ENCODE measurements at regions not wholly inside any gene's neighbourhood (a gene's known extent, or its start where the extent isn't known, plus 50 kb on each side); places are given as distances from the start of the nearest gene placed in this dataset.
"Not testable (repeated sequence)": the region's sequence is repeated elsewhere in the genome, so short reads cannot be mapped to it uniquely, and the experiment has no call there.

DNA sequence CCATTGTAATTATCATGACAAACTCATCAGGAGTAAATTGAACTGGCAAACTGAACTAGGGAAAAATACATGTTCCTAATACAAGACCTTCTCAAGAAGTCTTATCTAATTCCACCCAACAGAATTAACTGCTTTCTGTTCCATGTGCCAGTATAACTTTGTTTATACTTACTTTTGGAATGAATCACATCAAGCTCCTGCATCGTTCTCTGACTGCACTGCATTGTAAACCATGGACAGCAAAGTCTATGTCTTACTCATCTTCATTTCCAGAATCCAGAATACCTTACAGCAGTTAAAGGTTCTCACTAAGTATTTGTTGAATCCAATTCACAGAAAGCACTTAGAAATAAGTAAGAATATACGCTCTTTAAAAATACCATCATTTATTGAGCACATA lies 102.8 kb downstream of the PLK2 start:
- DNase-seq: no peak

DNA sequence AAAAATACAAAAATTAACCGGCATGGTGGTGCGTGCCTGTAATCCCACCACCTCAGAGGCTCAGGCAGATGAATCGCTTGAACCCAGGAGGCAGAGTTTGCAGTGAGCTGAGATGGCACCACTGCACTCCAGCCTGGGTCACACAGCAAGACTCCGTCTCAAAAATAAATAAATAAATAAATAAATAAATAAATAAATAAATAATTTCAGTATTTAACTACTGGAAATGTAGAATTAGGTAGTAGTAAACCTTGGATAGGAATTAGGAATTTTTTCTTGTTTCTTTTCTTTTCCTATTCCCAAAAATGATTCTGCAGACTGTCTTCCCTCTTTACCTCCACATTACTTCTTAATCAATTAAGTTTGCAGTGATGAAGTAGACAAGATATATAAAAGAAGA lies 103.2 kb downstream of the PLK2 start:
- no peak for DNase-seq

DNA sequence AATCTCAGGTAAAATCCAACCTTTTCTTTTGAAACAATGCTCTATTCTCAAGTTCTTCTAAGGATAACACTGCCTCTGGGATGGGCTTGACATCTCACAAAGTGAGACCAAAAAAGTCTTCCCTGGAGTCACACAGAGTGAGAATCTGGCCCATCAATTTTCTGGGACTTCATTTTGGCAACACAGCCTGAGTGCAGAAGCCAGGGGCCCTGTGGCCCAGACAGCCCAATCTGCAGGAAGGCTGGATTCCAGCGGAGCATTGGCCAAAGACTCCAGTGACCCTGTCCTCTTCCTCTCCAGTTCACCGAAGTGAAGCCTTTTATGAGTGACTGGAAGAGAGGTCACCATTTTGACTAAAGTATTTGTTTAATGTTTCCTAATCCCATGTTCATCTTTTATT lies 105.1 kb downstream of the PLK2 start:
- no peak for DNase-seq

DNA sequence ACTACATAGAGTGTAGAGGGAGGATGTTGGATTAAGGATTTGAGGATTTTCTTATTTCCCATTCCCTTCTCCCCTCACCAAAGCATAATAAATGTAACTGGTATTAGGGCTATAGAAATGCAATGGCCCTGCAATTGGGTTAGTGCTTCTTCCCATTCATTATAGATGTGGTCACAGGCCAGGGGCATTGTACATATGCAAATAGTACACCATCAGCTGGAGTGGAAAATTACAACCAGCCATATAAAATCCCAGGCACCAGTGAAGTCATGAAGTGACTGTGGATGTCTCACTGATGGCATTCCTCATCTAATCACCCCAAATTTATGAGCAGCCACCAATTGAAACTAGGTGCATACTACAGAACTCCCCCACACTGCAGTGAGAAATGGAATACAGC lies 105.9 kb downstream of the PLK2 start:
- DNase-seq: no peak

DNA sequence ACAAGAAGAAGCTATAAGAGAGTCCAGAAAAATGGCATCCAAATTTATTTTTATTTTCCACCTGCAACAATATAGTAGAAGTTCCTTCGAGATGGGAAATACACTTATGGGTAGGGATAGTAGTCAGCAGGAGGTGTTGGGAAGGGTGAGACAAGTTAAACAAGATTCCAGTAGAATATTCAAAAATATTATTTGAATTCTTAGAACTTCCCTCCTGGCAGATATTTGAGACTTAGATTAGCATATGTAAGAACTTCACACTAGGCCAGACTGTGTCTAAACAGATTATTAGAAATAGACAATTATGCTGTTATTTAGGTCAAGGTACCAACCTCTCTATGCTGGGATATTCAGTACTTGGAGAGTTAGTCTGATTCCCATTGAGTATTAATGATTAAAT lies 108.7 kb downstream of the PLK2 start:
- DNase-seq: no peak

DNA sequence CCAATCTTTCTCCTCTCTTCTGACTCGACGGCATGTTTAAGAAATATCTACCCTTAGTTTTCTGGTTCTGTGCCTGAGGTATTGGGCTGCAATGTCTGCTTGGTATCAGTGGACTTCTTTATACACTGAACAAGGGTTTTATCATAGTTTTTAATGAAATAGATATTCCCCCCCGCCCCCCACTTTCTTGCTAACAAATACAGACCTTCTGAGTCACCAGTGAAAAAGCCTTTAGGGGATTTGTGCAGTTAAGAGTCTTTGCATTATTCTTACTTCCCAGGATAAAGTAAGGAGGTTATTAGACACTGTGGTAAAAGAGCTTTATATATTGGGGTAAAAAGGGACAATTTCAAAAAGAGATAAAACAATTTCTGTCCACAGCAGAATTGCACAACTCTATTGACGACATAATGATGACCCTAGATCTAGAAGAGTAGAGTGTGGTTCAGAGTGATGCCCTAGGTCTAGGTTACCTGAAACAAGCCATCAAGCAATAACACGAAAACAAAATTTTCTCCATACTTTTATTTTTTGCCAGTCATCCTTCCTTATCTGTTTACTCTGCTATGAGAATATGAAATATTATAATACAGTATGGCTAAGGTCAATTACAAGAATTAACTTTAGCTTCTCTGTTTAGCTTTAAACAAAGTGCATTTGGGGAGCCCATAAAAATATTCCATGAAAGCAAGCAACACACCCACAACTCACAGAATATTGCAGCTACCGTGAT lies 110.7 kb downstream of the PLK2 start:
- DNase-seq: no peak

DNA sequence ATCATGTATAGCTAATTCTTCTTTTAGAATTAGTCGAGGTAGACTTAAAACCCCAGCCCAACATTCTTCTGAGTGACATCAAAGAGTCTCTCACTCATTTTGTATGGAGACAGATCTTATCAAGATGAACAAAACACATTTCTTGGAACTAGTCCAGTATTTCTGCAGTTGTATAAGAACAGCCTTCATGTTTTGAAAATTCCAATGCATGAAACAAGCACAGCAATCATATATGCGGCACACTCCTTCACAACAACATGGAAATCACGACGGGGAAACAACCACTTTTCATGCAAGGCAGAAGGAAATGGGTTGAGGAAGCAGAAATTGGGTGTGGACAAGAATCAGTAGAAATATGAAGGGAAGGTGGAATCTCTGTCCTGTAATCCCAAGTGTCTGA lies 113.8 kb downstream of the PLK2 start:
- DNase-seq: no peak

DNA sequence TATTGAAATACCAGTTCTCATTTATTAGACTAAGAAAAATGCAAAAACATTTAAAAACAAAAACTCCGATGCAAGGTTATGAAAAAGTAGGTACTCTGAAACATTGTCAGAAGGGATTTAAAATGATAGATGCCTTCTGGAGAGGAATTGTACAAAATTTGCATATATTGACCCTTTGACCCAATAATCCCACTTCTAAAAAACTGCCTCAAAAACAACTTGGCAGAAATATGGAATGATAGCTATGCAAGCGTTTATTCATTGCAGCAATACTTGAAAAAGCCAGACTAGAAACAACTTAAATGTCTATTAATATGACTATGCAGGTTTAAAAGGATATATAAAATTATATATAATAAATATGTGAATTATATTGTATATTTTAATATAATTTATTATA lies 118.4 kb downstream of the PLK2 start:
- no peak for DNase-seq

DNA sequence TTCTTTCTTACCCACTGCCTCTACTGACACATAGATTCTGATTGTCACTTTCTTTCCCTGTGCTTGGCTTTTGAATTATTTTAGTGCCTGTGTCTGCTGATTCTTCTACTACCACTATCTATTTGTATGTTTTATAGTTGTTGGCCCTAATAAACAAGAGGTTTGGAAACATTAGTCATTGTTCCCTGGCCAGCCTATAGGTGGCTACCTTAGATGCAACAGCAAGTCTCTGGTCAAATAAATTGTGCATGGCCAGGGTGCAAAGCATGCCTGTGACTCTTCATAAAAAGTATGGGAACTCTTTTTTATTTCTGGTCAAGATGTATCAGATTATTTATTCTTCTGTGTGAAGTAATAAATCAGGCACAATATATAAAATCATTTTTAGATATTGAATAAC lies 124.4 kb downstream of the PLK2 start:
- no peak for DNase-seq

DNA sequence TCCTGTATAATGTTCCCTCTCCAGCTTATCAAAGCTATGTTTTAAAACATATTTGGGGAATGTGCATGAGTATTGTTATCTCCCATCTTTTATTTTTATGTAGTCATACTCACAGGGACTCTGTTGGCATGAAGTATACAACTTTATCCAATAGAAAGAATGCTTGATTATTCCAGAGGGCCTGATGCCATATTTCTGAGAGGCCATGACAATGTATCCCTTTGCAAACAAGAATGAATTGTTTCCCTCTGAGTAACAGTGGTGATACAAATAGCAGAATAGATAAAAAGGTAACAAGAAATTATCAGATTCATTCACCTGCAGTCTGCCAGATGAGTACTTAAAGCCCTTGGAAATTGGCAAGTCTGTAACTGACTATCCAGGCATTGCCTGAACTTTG lies 125.9 kb downstream of the PLK2 start:
- no peak for DNase-seq

DNA sequence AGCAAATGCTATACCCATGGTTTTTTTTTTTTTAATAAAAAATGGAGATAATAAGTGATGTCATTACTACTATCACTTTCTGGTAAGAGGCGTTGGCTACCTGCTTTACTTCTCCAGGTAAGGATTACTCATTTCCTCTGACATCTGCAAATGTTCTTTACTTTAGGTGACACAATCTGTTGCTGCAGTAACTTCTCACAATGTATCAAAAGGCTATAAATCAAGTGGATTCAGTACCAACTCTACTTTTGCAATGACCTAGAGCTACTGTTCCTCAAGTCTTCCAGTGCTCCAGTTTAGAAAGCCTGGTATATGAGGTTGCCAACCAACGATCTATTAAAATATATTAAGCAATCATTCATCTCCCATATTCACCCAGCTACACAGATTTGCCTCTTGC lies 129.1 kb downstream of the PLK2 start:
- no peak for DNase-seq

DNA sequence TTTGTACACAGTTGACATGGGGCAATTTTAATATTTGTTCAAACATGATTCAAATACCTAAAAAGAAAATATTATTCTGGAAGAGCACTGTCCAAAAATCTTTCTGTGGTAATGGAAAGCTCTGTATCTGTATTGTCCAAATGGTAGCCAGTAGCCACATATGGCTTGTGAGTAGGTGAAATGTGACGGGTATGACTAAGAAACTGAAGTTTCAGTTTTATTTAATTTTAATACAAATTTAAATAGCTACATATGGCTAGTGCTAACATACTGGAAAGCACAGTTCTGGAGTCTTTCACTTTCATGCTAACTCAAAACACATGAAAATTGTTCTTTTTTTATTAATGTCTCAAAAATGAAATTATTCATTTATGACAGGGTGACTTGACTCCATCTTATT lies 132.6 kb downstream of the PLK2 start:
- no peak for DNase-seq

DNA sequence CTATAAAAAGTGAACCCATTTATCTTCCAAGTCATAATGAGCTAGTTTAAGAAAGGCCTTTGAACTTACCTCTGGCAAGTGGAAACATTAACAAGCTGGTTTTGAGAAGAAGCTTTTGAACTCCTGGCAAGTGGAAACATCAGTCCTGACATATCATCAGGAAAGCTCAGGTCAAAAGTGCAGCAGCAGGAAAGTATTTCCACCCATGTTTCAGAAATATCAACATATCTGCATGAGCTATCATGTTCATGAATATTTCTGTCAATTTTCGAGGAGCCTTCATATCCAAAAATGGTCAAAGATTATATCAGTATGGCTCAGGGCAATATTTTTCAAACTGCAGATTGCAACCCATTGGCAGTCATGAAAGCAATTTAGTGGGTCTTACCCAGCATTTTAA lies 133.9 kb downstream of the PLK2 start:
- DNase-seq: no peak

DNA sequence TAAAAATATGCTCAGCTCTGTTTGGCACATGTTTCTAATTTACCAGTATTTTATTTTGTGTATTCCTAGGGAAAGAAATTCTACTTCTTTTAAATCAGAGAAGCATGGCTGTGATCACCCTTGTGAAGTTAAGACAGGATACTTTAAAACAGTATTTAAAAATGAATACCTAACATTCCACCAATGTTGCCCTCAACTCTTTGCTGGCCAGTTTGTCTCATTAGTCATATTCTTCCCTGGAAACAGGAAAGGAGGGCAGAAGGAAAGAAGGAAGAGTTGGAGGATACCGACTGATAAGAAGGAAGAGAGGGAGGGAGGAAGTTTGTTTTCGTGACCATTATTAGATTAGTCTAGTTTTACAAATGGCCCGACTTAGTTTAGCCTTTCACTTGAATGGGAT lies 137.4 kb downstream of the PLK2 start:
- no peak for DNase-seq

DNA sequence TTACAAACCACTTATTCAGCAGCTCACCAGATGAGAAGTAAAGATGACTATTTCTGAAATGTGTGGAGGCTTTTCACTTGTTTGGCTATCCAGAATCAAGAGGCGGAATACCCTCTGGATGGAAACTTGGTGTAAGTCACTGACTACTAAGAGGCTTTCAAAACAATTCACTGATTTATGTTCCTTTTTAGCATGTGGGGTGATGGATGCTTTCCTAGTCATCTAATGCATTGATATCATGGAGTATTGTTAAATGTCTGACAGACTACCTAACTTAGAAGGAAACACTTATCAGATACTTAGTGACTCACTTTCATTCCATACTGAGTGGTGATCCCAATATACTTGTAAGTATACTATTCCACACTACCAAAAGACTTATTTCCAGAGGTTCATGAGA lies 141.4 kb downstream of the PLK2 start:
- no peak for DNase-seq

DNA sequence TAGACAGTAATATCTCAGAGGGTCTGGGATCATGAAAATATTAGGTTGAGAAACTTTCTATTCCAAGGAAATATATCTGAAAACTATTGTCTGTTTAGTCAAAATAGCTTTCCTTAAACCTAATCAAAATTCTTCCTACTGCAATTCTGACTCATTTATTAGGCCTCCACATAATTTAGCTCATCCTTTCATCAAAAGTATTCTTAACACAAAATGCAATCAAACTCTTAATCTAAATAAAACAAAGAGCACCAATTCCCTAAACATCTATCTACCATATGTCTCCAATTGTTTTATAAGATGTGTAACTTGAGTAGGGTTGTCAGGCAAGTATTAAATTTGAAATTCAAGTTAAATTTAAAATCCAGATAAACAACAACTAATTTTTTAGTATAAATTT lies 142.1 kb downstream of the PLK2 start:
- no peak for DNase-seq

DNA sequence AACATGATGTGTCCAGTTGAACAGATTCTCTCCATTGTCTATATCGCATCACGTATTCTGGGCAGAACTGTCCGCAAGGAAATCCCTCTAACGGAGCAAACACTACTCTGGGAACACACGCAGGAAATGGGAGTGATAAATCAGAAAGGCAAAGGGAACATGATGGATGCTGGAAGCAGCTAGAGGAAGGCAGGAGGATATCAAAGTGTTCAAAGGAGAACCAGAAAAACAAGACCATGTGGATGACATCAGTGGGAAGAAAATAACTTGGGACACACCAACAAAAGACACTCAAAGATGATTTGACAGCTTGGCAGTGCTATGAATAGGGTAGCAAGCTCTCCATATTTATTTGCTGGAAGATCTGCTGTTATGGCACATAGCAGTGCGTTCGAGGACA lies 142.9 kb downstream of the PLK2 start:
- DNase-seq: no peak

DNA sequence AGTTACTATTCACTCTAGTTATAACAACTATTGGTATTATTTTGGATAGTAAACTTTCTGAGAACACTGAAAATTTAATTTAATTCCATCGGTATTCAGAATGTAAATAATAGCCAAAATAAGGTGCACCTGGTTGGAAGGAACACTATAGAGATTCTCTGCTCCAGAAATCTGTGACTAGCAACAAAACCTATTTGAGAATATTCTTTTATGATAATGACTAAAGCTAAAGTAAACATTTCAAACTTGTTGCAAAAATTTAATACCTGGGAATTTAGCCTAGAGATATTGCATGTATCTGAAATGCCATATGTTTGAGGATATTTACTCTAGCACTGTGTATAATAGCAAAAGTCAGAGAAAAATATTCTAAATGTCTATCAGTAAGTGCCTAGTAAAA lies 144.1 kb downstream of the PLK2 start:
- DNase-seq: no peak

DNA sequence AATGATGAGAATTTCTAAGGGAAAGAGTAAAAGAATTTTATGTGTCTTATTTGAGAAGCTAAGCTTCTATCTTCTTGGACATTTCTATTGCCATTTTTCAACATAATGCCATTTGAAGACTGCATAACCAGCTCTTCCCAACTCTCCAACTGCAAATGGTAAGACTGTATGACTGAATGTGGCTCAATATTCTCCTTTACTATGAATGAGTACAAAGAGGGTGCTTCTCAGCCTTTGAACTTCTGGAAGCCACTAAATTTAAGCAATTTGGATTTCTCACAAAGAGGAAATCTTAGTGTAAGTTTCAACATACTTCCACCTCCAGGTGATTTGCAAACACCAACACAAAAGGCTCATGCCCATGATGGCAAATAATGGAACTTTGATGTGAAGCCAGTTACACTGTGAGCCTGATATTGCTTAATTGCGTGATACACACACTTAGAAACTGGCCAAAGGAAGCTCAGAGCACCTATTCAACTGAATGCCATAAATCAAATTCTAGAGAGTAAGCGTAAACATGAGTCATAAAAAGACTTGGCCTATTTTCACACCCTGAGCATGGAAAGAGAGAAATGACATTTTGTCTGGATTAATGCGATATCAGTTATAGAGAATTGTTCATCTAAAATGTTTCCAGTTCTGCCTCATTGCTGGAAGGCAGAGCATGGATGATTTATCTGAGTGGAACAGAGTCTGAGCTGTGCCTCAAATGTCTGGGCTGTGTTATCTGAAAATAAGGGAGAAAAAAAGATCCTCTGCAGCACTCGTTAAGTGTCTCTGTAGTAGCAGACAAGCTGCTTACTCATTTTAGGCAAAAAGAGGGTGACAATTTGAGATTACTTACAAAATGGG lies 145.3 kb downstream of the PLK2 start:
- DNase-seq: no peak

DNA sequence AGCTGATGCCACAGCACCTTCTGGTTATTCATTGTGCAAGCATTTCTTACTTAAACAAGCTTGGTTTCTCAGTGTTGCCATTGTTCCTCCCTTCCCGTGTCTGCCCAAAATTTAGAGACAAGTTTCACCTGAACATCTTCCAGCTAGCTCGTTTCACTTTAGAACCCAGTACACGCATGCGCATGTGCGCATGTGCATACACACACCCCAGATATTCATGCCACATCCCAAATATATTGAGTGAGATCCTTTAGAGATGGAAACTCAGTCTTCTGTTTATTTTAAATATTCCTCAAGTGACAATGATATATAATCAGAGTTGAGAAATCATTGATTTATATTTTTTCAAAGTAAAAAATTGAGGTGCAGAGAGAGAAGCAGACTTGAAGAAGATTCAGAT lies 147.6 kb downstream of the PLK2 start:
- no peak for DNase-seq

DNA sequence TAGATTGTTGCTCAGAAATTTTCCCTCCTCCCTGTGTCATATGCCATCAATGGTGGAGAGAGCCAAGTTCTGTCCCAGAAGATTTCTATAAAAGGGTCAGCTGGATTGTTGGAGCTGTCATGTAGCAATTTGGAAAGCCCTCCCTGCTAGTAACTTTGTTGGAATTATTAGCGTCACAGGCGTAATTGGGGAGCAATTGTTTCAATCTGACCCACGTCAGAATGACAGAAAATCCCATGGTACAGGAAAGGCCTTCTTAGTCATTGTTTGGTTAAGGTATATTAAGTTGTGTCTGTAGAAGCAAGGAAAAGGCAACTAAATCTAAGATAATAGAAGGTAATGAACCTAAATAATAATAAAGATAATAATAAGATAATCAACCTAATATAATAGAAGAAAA lies 148.4 kb downstream of the PLK2 start:
- DNase-seq: no peak

DNA sequence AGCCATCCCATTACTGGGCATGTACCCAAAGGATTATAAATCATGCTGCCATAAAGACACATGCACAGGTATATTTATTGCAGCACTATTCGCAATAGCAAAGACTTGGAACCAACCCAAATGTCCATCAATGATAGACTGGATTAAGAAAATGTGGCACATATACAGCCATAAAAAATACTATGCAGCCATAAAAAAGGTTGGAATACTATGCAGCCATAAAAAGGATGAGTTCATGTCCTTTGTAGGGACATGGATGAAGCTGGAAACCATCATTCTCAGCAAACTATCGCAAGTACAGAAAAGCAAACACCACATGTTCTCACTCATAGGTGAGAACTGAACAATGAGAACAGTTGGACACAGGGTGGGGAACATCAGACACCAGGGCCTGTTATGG lies 151.5 kb downstream of the PLK2 start:
- not testable (repeated sequence) for DNase-seq

DNA sequence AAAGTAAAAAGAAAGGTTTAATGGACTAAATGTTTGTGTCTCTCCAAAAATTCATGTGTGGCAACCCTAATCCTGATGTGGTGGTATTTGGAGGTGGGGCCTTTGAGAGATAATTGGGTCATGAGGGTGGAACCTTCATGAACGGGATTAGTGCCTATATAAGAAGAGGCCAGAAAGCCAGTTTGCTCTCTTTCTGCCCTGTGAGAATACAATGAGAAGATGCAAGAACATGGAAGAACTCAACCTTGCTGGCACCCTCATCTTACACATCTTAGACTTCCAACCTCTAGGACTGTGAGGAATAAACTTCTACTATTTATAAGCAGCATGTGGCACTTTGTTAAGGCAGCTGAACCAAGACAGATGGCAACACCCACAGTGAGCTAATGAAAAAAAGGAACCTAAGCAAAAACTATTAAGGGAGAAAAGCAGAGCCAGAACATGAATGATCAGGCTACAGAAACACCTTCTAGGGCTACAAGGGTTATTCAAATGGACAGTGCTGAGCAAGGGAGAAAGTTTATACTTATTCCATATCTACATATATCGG lies 159.5 kb downstream of the PLK2 start:
- DNase-seq: no peak

DNA sequence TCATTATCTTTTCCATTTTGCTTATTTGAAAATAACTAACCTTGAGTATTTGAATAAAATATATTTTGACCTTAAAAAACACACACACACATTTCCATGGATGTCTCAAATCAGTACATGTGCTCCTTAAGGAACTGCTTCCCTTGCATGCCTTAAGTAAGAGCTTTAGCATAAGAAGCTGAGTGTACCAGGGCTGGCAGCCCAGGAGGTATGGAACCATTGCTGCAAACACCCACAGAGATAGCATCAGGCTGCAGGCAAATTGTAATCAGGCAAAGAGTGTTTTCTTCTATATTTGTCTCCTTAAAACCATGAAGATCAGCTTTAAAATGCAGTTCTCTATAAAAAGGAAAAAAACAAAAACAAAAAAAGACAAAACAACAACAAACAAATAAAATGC lies 160.6 kb downstream of the PLK2 start:
- DNase-seq: no peak
